ENCODE measurements at regions not wholly inside any gene's neighbourhood (a gene's known extent, or its start where the extent isn't known, plus 50 kb on each side); places are given as distances from the start of the nearest gene placed in this dataset.

DNA sequence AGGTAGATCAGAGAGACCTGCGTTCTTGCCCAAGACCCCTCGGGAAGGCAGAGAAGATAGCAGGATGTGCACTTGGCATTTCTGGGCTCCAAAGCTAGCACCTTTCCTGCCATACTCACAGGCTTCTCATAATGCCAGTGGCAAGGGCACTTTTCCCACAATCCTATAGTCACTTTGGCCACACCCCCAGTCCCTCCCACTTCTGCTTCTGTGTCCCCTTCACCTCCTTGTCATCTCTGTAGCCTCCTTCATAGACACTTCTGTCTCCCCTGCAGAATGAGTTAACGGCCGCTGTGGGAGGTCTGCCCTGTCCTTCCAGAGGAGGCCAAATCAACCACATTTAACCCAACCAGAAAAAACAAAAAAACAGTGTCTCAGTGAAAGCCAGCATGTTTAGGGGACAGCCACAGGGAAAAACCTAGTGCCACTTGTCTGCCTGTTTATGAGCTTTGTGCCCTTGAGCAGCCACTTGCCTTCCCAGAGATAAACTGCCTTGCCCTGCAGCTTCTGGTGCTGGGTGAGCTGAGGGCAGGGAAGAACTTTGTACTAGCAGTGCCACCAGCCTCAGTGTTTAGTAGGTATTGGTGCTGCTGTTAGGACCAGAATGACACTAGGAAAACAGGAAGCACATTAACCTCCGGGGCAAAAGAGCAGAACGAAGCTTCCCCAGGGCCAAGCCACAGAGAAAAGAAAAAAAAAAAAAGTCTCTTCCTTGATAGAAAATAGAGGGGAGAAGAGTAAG is 193.0 kb upstream of the PWP1 start:
- Histone ChIP-seq H3K79me2 (ENCODE audit: control insufficient read depth, insufficient read depth, low read length) (no peaks in the 10 kb centered on the region), H3K9ac (ENCODE audit: insufficient read depth in 1 of 2, low read depth in 2 of 2, low read length in 2 of 2) (no peak overlapping the region), H2AFZ (ENCODE audit: low read depth, low read length) (peak overlapping the region; percentile 44; the same call in 1 of the 2 replicates), H3K4me1 (replicated peaks in 1 of 2; ENCODE audit: control insufficient read depth in 2 of 2, insufficient read depth in 2 of 2, low read length in 2 of 2) (no peaks in the 10 kb centered on the region), H4K20me1 (replicated peaks; ENCODE audit: control insufficient read depth, insufficient read depth, low read length) (no peaks in the 10 kb centered on the region; the same call in none of the 2 replicates), H3K36me3 (ENCODE audit: control insufficient read depth, insufficient read depth, low read length) (no peaks in the 10 kb centered on the region), H3K27me3 (ENCODE audit: control insufficient read depth in 2 of 2, insufficient read depth in 2 of 2, low read length in 2 of 2) (peaks cover 0 to 22% of the 10 kb centered on the region in 2 experiments; a peak in 3 of 5 replicates), H3K9me3 (replicated peaks; ENCODE audit: control insufficient read depth, insufficient read depth, low read depth, low read length) (no peaks in the 10 kb centered on the region), H3K9me1 (ENCODE audit: control insufficient read depth, insufficient read depth, low read length) (no peaks in the 10 kb centered on the region), H3K4me2 (ENCODE audit: insufficient read depth, low read length) (peak overlapping the region; percentile 25; the same call in 1 of the 2 replicates), H3K27ac (ENCODE audit: extremely low read depth, low read depth, low read length) (no peak overlapping the region), H3K4me3 (no peak overlapping the region)
- BruUV-seq (replicated peaks), result no TSS peak
- ChIA-PET POLR2A (interaction anchor here (0.6 kb wide), 1 partner anchor 73 kb away, joined by 3 read pairs; no protein-coding TSS in a partner anchor), CTCF (ENCODE audit: low intra/inter-chr PET ratio) (no interaction called here)
- no peak for FAIRE-seq
- in situ Hi-C loops (cut with MboI) (no loop called here), intact Hi-C loops (cut with micrococcal nuclease) (no loop called here)
- DNase-seq (ENCODE audit: extremely low read depth in 1 of 4, low spot score in 3 of 4), result no peak
- TF ChIP-seq, protein P1, sequence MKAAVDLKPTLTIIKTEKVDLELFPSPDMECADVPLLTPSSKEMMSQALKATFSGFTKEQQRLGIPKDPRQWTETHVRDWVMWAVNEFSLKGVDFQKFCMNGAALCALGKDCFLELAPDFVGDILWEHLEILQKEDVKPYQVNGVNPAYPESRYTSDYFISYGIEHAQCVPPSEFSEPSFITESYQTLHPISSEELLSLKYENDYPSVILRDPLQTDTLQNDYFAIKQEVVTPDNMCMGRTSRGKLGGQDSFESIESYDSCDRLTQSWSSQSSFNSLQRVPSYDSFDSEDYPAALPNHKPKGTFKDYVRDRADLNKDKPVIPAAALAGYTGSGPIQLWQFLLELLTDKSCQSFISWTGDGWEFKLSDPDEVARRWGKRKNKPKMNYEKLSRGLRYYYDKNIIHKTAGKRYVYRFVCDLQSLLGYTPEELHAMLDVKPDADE (conservative IDR thresholded peaks at IDR 0.05; ENCODE audit: control insufficient read depth, low read depth, low read length), result no peak
- TF ChIP-seq MEF2D (tag; conservative IDR thresholded peaks at IDR 0.05; ENCODE audit: low read depth), result no peak
- no peak for TF ChIP-seq MYBL2 (IDR thresholded peaks at IDR 0.05; ENCODE audit: low read depth)
- no peak for TF ChIP-seq MYBL2 (CRISPR knock-in tag; IDR thresholded peaks at IDR 0.05; ENCODE audit: borderline replicate concordance)
- 0 out of 2 replicates have a peak, but pooled peaks have one; percentile 27 for TF ChIP-seq SPI1 (IDR thresholded peaks at IDR 0.05; ENCODE audit: borderline replicate concordance, low read depth, low read length)
- TF ChIP-seq PHF8 (IDR thresholded peaks at IDR 0.05; ENCODE audit: borderline replicate concordance, low read length), result no peak
- TF ChIP-seq GTF3C2 (IDR thresholded peaks at IDR 0.05; ENCODE audit: borderline replicate concordance, extremely low read depth, insufficient read length), result no peak
- TF ChIP-seq ATF2 (CRISPR knock-in tag; IDR thresholded peaks at IDR 0.05), result no peak
- peak; percentile 47; the same call in 1 of the 3 replicates for ATAC-seq
- WGBS (ENCODE audit: insufficient coverage, low coverage, missing lambda C conversion rate), result 3% methylated on average over 6 of the region's 6 CpGs
